NCI-H2171 (cell line): ENCODE measurements at regions not wholly inside any gene's neighbourhood (a gene's known extent, or its start where the extent isn't known, plus 50 kb on each side); places are given as distances from the start of the nearest gene placed in this dataset.
"Not testable (repeated sequence)": the region's sequence is repeated elsewhere in the genome, so short reads cannot be mapped to it uniquely, and the experiment has no call there.

ENCODE experiments used
- DNase-seq: peaks from one replicate; lab custom pipeline; 2025; lab: John Stamatoyannopoulos, UW

GRCh38 chr6:121639021-121639420, 203.6 kb downstream of the GJA1 start:
- no peak for DNase-seq

- DNase-seq = no peak
These were observed 205.7 kb downstream of the GJA1 start for GRCh38 chr6:121641158-121641557.

GRCh38 chr6:121645100-121645745, 209.8 kb downstream of the GJA1 start:
- DNase-seq = no peak

- no peak for DNase-seq
These were observed 212.5 kb downstream of the GJA1 start for GRCh38 chr6:121647905-121648304.

- DNase-seq = no peak
These were observed 214.5 kb downstream of the GJA1 start for GRCh38 chr6:121649951-121650350.

GRCh38 chr6:121651420-121651819, 216.0 kb downstream of the GJA1 start:
- DNase-seq = no peak

- no peak for DNase-seq
These were observed 216.8 kb downstream of the GJA1 start for GRCh38 chr6:121652223-121652622.

GRCh38 chr6:121652726-121653623, 217.5 kb downstream of the GJA1 start:
- no peak for DNase-seq

GRCh38 chr6:121653624-121654008, 218.2 kb downstream of the GJA1 start:
- DNase-seq = no peak

GRCh38 chr6:121657972-121658371, 222.5 kb downstream of the GJA1 start:
- DNase-seq = no peak

- no peak for DNase-seq
These were observed 224.8 kb downstream of the GJA1 start for GRCh38 chr6:121660277-121660676.

GRCh38 chr6:121663292-121663810, 227.9 kb downstream of the GJA1 start:
- no peak for DNase-seq

- no peak for DNase-seq
These were observed 228.7 kb downstream of the GJA1 start for GRCh38 chr6:121664158-121664557.

GRCh38 chr6:121666814-121667213, 231.4 kb downstream of the GJA1 start:
- no peak for DNase-seq

GRCh38 chr6:121668259-121668658, 232.8 kb downstream of the GJA1 start:
- DNase-seq = no peak

- DNase-seq = no peak
These were observed 235.1 kb downstream of the GJA1 start for GRCh38 chr6:121670511-121670910.

- no peak for DNase-seq
These were observed 242.1 kb downstream of the GJA1 start for GRCh38 chr6:121677571-121677970.

GRCh38 chr6:121678245-121678644, 242.8 kb downstream of the GJA1 start:
- DNase-seq = no peak

- no peak for DNase-seq
These were observed 244.6 kb downstream of the GJA1 start for GRCh38 chr6:121680058-121680457.

- no peak for DNase-seq
These were observed 247.2 kb downstream of the GJA1 start for GRCh38 chr6:121682666-121683065.

- DNase-seq = not testable (repeated sequence)
These were observed 250.4 kb downstream of the GJA1 start for GRCh38 chr6:121685806-121686205.

- DNase-seq = no peak
These were observed 251.2 kb downstream of the GJA1 start for GRCh38 chr6:121686611-121687023.

GRCh38 chr6:121688974-121689373, 253.5 kb downstream of the GJA1 start:
- DNase-seq = no peak
